HG03097 (cell line): ENCODE measurements at regions not wholly inside any gene's neighbourhood (a gene's known extent, or its start where the extent isn't known, plus 50 kb on each side); places are given as distances from the start of the nearest gene placed in this dataset.

Experiments used
- ATAC-seq: cut with Tn5 transposase; IDR thresholded peaks from one replicate; pipeline ENCODE4 v1.9.1; 2021; ENCODE audit not compliant: unreplicated experiment, low FRiP score

DNA sequence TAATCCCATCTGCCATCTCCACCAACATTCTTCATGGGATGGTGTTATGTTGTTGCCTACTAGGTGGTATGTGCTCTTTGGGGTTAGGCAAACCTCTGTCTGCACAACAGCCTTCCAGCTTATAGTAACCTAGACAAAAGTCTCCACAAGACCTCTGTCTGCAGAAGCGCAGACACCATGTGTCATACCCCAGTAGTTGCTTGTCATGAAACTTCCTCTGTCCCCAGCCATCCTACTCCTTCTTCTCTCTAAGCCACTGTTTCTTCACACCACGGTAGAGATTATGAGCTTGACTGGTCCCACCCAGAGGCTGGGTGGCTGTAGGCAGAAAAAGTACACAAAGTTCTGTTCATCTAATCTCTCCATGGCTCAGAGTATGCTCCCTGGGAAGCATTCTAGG is 100.3 kb downstream of the MAF start:
- ATAC-seq: no peak

DNA sequence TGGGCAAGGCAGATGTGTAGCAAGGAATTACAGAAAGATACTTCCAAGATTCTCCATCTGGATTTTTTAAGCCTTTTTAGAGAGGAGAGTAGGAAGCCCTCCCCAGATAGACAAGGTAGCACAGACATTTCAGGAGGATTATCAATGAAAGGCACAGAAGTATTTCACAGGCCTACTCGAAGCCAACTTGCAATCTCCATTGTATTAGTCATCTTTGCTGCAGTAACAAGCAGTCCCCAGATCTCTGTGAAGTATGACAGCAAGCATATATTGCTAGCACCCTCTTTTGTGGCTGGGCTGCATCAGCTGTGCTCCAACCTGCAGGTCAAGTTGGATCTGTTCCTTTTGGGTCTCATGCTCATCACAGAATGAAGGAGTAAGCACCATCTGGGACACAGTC is 101.6 kb downstream of the MAF start:
- ATAC-seq: no peak

DNA sequence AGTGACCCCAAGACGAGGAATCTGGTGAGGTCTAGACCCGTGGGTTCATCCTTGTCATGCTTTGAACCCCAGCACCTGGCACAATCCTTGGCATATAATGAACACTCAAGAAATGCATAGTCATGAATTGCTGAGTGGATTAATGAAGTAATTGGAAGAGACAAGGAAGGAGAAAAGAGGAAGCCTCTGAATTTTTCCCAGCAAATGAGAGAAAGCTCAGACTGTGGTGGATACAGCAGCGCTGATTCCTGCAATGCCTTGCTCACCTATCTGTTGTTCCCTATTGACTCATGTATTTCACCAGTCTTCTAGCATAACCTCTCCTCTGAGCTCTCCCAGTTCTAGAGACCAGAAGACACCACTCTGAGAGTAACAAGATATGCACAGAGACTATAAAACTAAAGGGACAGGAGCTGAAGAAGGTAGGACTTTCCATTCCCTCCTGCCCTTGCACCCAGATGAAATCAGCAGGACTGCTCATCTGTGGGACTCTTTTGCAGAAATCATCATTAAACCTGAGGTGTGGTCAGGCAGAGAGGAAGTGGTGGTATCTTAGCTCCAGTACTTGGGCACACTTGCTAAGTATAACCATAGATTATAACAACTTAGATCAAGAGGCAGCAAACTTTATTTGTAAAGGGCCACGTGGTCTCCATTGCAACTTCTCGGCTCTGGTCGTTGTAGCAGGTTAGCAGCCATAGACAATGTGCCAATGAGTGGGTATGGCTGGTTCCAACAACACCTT is 102.8 kb downstream of the MAF start:
- ATAC-seq: no peak

- ATAC-seq: no peak
Measured at GRCh38 chr16:79493911-79494310, 106.6 kb downstream of the MAF start.

DNA sequence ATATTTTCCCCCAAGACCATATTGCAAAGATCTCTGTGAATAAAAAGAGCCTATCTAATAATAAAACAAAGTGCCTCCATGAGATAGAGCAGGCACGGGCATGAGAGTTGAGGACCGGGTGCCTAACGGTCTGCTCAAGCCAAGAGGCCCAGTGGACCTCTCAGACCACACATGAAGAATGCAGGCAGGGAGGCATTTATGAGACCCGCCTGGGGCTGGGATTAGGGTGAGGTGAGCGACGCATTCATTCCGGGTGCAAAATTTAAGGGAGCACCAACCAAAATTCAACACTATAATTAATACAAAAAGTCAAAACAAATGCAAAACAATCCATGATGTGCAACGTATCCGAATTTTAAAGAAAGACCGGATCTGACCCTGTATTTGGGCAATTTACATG is 108.5 kb downstream of the MAF start:
- no peak for ATAC-seq

- ATAC-seq: no peak
Measured at GRCh38 chr16:79485020-79485419, 115.5 kb downstream of the MAF start.

GRCh38 chr16:79484237-79484636 is 116.3 kb downstream of the MAF start:
- no peak for ATAC-seq

DNA sequence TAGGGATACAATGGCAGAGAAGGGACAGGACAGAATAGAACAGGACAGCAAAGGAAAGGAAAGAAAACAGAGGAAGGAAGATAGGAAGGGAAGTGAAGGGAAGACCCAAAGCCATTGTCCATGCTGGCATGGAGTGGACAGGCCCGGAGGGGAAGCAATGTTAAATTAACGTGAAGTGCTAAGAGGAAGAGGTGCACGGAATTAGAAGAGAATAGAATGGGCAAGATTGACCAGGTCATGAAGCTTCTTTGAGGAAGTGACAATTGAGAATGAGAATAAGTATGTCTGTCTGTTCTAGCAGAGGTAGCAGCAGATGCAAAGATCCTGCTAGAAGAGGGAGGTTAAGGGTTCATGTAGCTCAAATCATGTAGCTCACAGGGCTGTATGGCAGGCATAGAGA is 117.2 kb downstream of the MAF start:
- no peak for ATAC-seq

DNA sequence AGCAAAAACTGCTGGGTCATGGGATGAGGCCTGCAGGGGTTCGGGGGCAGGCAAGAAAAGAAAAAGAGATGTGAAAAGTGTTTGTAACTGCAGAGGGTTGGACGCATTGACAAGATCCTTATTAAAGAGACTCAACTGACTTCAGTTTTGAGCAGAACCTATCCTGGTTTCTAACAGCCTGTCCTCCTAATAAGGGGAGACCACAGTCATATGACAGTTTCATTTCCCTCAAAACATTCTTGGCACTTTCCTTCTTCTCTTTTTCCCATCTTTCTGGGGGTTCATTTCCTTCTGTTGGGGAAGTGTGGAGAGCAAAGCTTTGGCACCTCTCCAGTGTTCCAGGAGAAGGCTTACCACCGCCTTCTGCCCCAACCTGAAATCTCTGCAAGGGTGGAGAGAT is 118.5 kb downstream of the MAF start:
- no peak for ATAC-seq

DNA sequence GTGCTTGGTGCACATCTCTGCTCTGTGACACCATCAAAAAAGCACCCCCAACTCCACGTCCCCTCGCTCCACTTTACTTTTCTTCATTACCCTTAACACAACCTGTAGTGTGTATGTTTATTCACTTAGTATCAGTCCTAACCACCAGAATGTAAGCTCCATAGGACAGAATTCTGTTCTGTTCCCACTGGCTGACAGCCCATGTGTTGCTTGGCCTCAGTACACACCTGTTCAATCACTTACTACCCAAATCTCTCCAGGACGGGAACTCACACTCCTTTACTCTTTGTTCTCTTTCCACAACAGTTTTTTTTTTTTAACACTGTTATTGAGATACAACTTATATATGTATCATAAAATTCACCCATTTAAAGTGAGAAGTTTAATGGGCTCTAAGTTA is 119.6 kb downstream of the MAF start:
- no peak for ATAC-seq

DNA sequence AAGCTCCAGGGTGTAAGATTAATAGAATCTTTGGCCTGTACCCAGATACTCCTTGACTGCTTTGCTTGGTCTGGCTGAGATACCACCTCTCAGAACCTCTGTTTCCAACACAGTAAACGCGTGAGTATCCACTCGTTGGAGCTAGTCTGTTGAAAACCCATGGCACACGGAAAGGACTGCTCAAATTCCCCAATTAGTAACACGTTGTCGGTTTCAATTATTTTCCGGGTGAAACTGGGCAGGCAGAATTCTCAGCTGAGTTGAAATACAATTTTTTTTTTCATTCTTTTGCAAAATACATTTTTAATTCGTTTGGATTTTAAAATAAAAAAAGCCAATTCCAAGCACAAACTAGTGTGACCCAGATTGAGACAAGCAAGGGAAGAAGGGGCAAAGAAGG is 120.5 kb downstream of the MAF start:
- no peak for ATAC-seq

- no peak for ATAC-seq
Measured at GRCh38 chr16:79476580-79476979, 124.0 kb downstream of the MAF start.

DNA sequence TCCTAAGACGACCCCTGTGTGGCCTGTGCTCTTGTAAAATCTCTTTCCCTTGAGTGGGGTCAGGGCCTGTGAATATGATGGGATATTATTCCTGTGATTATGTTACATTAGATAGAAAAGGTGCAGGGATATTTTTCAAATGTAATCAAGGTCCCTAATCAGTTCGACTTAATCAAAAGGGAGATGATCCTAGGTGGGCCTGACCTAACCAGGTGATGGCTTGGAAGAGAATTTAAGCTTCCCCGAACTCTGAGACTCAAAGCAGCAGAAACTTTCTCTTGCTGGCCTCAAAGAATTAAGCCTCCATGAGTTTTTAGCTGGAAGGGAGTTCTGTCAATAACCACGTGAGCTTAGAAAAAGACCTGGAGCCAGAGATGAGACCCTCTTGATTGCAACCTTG is 124.7 kb downstream of the MAF start:
- ATAC-seq: no peak

GRCh38 chr16:79473456-79473855 is 127.1 kb downstream of the MAF start:
- ATAC-seq: no peak

DNA sequence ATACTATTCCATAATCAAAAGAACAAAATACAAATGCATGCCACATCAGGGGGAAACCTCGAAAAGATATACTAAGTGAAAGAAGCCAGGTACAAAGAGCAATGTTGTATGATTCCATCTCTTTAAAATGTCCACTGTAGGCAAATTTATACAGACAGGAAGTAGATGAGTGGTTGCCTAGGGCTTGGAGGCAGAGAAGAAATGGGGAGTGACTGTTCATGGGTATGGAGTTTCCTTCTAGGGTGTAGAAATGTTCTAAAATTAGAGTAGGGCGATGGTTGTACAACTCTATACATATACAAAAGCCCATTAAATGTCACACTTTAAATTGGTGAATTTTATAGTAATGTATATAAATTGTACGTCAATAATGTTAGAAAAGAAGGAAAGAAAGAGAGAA is 128.1 kb downstream of the MAF start:
- no peak for ATAC-seq

- ATAC-seq: no peak
Measured at GRCh38 chr16:79469999-79470398, 130.5 kb downstream of the MAF start.

- no peak for ATAC-seq
Measured at GRCh38 chr16:79468631-79469030, 131.9 kb downstream of the MAF start.

GRCh38 chr16:79468121-79468552 is 132.4 kb downstream of the MAF start:
- no peak for ATAC-seq

GRCh38 chr16:79466111-79466510 is 134.4 kb downstream of the MAF start:
- no peak for ATAC-seq

- no peak for ATAC-seq
Measured at GRCh38 chr16:79463841-79464240, 136.7 kb downstream of the MAF start.

DNA sequence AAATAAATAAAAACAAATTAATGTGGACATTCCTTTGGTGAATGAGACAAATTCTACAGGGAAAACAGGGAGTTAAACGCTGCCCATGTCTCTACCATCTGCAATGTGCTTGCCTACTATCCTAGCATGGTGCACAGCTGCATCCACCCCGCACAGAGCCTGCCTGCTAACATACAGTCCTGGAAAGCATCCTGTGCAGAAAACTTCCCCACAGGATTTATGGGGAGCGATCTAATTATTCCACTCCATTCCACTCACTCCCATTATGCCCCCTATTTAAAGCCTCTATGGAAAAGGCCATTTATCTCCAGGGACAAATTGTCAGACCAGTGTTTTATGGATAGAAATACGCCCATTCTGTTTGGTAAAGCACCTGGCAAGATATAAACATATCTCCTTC is 144.5 kb downstream of the MAF start:
- ATAC-seq: no peak

DNA sequence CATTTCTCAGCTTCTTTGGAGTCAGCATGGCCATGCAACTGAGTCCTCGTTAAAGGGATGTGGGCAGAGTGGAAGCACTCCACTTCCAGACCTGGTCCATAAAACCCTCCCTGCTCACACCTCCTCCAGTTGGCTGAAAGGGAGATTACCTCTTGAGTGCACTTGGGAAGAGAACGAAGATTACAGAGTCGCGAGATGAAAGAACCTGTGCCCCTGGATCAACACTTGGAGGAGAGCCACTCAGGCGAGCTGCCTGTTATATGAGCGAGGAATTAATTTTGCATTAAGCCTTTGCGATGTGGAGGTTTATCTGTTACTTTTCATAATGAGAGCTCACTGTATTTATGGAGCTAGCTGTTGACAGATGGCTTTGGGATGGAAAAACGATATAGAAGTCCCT is 147.9 kb downstream of the MAF start:
- ATAC-seq: no peak
